GM23248 (cell line): ENCODE measurements at regions not wholly inside any gene's neighbourhood (a gene's known extent, or its start where the extent isn't known, plus 50 kb on each side); places are given as distances from the start of the nearest gene placed in this dataset.

ENCODE experiments used
- DNase-seq: peaks from one replicate; pipeline ENCODE4 v3.0.0-alpha.2; 2015
- H2AFZ ChIP-seq: fragments of 200-600 bp; sonication (generic); 2 replicates; pipeline ENCODE4 v1.6.1; 2016; ENCODE audit warnings: antibody characterized with exemption
- H3F3A ChIP-seq: fragments of 200-600 bp; sonication (generic); 2 replicates; pipeline ENCODE4 v1.6.1; 2016; ENCODE audit warnings: mild to moderate bottlenecking, antibody characterized with exemption, mixed run types; ENCODE audit not compliant: insufficient read depth
- H3K27ac ChIP-seq: fragments of 200-600 bp; sonication (generic); 2 replicates; pipeline ENCODE4 v1.5.1; 2016; ENCODE audit warnings: mild to moderate bottlenecking
- H3K27me3 ChIP-seq: fragments of 200-600 bp; sonication (generic); replicated peaks from 2 replicates; pipeline ENCODE4 v1.6.1; 2016; ENCODE audit warnings: mild to moderate bottlenecking; ENCODE audit not compliant: insufficient read depth
- H3K36me3 ChIP-seq: fragments of 200-600 bp; sonication (generic); 2 replicates; pipeline ENCODE4 v1.6.1; 2016; ENCODE audit warnings: low read depth, mild to moderate bottlenecking
- H3K4me1 ChIP-seq: fragments of 200-600 bp; sonication (generic); 2 replicates; pipeline ENCODE4 v1.6.1; 2016; ENCODE audit warnings: mild to moderate bottlenecking; ENCODE audit not compliant: insufficient read depth
- H3K4me2 ChIP-seq: fragments of 200-600 bp; sonication (generic); one replicate; pipeline ENCODE4 v1.6.1; 2016; ENCODE audit warnings: mild to moderate bottlenecking; ENCODE audit not compliant: unreplicated experiment
- H3K4me3 ChIP-seq: fragments of 200-600 bp; sonication (generic); 2 replicates; pipeline ENCODE4 v1.5.1; 2016; ENCODE audit warnings: mild to moderate bottlenecking
- H3K79me2 ChIP-seq: fragments of 200-600 bp; sonication (generic); 2 replicates; pipeline ENCODE4 v1.6.1; 2016; ENCODE audit warnings: mild to moderate bottlenecking; ENCODE audit not compliant: insufficient read depth
- H3K9ac ChIP-seq: fragments of 200-600 bp; sonication (generic); 2 replicates; pipeline ENCODE4 v1.6.1; 2016; ENCODE audit warnings: mild to moderate bottlenecking
- H3K9me2 ChIP-seq: fragments of 200-600 bp; sonication (generic); 2 replicates; pipeline ENCODE4 v1.6.1; 2016; ENCODE audit warnings: mixed run types, mild to moderate bottlenecking, moderate library complexity; ENCODE audit not compliant: insufficient read depth
- H3K9me3 ChIP-seq: fragments of 200-600 bp; sonication (generic); one replicate; pipeline ENCODE4 v1.6.1; 2017; ENCODE audit warnings: low read depth
- H4K20me1 ChIP-seq: fragments of 200-600 bp; sonication (generic); 2 replicates; pipeline ENCODE4 v1.6.0; 2016; ENCODE audit not compliant: insufficient read depth
- EZH2 ChIP-seq: fragments of 200-600 bp; sonication (generic); IDR thresholded peaks from 2 replicates; pipeline ENCODE4 v1.6.1; 2018; ENCODE audit warnings: antibody characterized with exemption, mild to moderate bottlenecking; ENCODE audit not compliant: insufficient read depth, poor library complexity, severe bottlenecking
- EZH2phosphoT487 ChIP-seq: fragments of 200-600 bp; sonication (generic); IDR thresholded peaks from 2 replicates; pipeline ENCODE4 v1.6.1; 2018; ENCODE audit warnings: antibody characterized with exemption, moderate library complexity, mild to moderate bottlenecking, low read depth; ENCODE audit not compliant: insufficient read depth
- whole genome bisulfite sequencing, 2 experiments: methylation state at CpG; one replicate each; pipeline ENCODE4 v1.1.6; 2015 to 2017; ENCODE audit warnings: low lambda C conversion rate in 2 of 2, low coverage in 1 of 2; ENCODE audit errors: missing lambda C conversion rate in 2 of 2; 5-methylcytosine and 5-hydroxymethylcytosine counted together
- in situ Hi-C: fragments of 300-500 bp; cut with MboI; formaldehyde crosslinking; loops from 2 replicates; pipeline ENCODE4 v1.15.0; 2020

DNA sequence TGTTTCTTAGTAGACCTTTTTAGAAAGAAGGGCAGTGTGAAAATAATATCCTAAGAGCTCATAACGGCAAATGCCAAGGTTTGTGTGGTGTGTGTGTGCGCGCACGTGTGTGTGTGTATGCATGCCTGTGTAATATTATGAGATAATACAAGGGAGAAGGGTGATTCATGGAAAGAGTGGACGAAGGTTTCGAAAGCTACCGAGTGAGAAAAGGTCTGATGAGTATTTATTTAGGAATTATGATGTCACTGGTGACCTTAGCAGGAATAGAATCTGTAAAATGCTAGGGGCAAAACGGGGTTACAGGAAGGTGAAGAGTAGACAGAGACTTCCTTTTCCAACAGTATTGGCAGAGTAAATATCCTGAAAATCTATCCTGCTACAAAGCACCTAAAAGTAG is 107.3 kb downstream of the AHR start:
- Histone ChIP-seq H4K20me1 (no peaks in the 10 kb centered on the region), H3F3A (peaks cover 39% of the 10 kb centered on the region), H3K27ac (peak overlapping the region; percentile 73), H3K4me3 (no peak overlapping the region), H3K4me1 (peaks cover 38% of the 10 kb centered on the region), H3K36me3 (no peaks in the 10 kb centered on the region), H2AFZ (no peak overlapping the region), H3K79me2 (no peaks in the 10 kb centered on the region), H3K4me2 (peak overlapping the region; percentile 67), H3K9ac (0 out of 2 replicates have a peak overlapping the region, but pooled peaks have one; percentile 26), H3K9me2 (no peaks in the 10 kb centered on the region), H3K27me3 (no peaks in the 10 kb centered on the region), H3K9me3 (no peaks in the 10 kb centered on the region)
- TF ChIP-seq EZH2 = no peak
- TF ChIP-seq EZH2phosphoT487 = no peak
- DNase-seq = peak; percentile 96
- 19 to 21% methylated on average over 8 of the region's 8 CpGs for WGBS, 2 experiments
- in situ Hi-C loops = no loop called here

DNA sequence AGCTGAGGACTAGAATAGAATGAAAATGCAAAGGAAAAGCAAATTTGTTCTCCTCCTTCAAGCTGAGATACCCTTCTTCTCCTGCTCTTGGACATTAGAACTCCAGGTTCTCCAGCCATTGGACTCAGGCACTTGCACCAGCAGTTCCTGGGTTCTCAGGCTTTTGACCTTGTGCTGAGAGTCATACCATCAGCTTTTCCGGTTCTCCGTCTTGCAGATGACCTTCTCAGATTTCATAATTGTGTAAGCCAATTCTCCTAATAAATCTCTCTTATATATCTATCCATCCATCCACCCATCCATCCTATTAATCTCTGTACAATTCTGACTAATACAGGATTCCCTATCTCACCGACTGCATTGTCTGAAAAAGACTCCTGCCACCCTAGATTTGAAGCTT is 108.3 kb downstream of the AHR start:
- Histone ChIP-seq H4K20me1 (no peaks in the 10 kb centered on the region), H3K27me3 (no peaks in the 10 kb centered on the region), H3K36me3 (no peaks in the 10 kb centered on the region), H3K27ac (peak overlapping the region; percentile 73), H3K4me2 (peak overlapping the region; percentile 67), H3K4me3 (no peak overlapping the region), H3F3A (peaks cover 39% of the 10 kb centered on the region), H2AFZ (peak overlapping the region; percentile 14; the same call in 1 of the 2 replicates), H3K9ac (peak overlapping the region; percentile 19; the same call in 1 of the 2 replicates), H3K79me2 (no peaks in the 10 kb centered on the region), H3K4me1 (peaks cover 38% of the 10 kb centered on the region), H3K9me3 (no peaks in the 10 kb centered on the region), H3K9me2 (no peaks in the 10 kb centered on the region)
- TF ChIP-seq EZH2 = no peak
- no peak for TF ChIP-seq EZH2phosphoT487
- in situ Hi-C loops = no loop called here
- DNase-seq = peak; percentile 63
- 3 to 8% methylated on average over 3 of the region's 3 CpGs for WGBS, 2 experiments

DNA sequence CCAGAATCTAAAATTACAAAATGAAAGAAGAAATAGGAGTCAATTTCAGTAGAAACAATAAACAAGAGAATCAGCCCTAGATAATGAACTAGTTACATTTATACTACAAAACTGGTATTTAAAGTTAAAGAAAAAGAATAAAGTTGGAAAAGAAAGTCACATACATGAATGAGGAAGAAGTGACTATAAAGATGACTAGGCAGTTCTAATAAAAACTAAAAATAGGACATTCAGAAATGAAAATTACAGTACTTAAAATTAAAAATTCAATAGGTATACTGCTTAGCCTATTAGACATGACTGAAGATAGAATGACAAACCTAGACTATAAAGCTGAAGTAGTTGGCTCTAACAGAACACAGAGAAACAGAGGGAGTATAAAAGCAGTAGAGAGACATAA is 108.8 kb downstream of the AHR start:
- Histone ChIP-seq H3K79me2 (no peaks in the 10 kb centered on the region), H3K27me3 (no peaks in the 10 kb centered on the region), H3K36me3 (no peaks in the 10 kb centered on the region), H2AFZ (peak overlapping the region; percentile 37), H3K4me3 (no peak overlapping the region), H3K9ac (peak overlapping the region; percentile 19; the same call in 1 of the 2 replicates), H4K20me1 (no peaks in the 10 kb centered on the region), H3K27ac (peak overlapping the region; percentile 73), H3K4me2 (peak overlapping the region; percentile 67), H3K9me3 (no peaks in the 10 kb centered on the region), H3K4me1 (peaks cover 38% of the 10 kb centered on the region), H3K9me2 (no peaks in the 10 kb centered on the region), H3F3A (peaks cover 39% of the 10 kb centered on the region)
- DNase-seq = peak; percentile 12
- TF ChIP-seq EZH2 (no peak), EZH2phosphoT487 (no peak)
- in situ Hi-C loops = no loop called here

DNA sequence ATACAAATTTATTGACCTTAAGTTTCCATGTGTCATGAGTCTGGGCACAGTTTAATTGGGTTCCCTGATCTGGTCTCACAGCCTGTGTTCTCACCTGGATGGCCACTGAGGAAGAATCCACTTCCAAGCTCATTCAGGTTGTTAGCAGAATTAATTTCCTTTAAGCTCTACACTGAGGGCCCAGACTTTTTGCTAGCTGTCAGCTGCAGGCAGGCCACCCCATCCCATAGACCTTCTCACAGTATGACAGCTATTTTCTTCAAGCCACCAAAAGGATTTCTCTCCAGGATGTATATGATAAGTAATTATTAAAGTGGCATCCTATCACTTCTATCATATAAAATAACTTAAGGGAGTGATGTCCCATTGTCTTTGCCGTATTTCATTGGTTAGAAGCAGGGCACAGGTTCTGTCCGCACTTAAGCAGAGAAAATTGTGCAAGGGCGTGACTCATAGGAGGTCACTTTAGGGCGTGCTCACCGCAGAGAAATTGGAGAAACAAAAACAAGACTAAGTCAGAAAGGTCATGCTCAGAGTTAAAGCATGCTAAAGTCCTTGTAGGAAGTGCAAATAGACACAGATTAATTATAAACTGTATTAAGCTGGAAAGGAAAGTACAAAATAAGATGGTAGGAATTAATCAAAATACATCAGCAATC is 109.9 kb downstream of the AHR start:
- H2AFZ ChIP-seq = no peak overlapping the region
- no peaks in the 10 kb centered on the region for H3K27me3 ChIP-seq
- peak overlapping the region; percentile 16 for H3K4me3 ChIP-seq
- no peak for TF ChIP-seq EZH2phosphoT487
- no peak for TF ChIP-seq EZH2
- no peaks in the 10 kb centered on the region for H3K9me3 ChIP-seq
- in situ Hi-C loops = no loop called here
- peak; percentile 96 for DNase-seq
- 1 to 7% methylated on average over 5 of the region's 5 CpGs for WGBS, 2 experiments
- no peaks in the 10 kb centered on the region for H4K20me1 ChIP-seq
- H3F3A ChIP-seq = peaks cover 39% of the 10 kb centered on the region
- no peaks in the 10 kb centered on the region for H3K79me2 ChIP-seq
- peak overlapping the region; percentile 67 for H3K4me2 ChIP-seq
- peaks cover 38% of the 10 kb centered on the region for H3K4me1 ChIP-seq
- peak overlapping the region; percentile 37 for H3K9ac ChIP-seq
- peak overlapping the region; percentile 73 for H3K27ac ChIP-seq
- H3K36me3 ChIP-seq = no peaks in the 10 kb centered on the region
- H3K9me2 ChIP-seq = no peaks in the 10 kb centered on the region
